H9 (cell line): ENCODE measurements at regions not wholly inside any gene's neighbourhood (a gene's known extent, or its start where the extent isn't known, plus 50 kb on each side); places are given as distances from the start of the nearest gene placed in this dataset.

Experiments used
- DNase-seq: peaks from one replicate; pipeline ENCODE4 v3.0.0-alpha.2; 2017
- H2AFZ ChIP-seq: one replicate; pipeline ENCODE4 v1.6.1; 2013; ENCODE audit warnings: mild to moderate bottlenecking, low read length, control low read depth, moderate library complexity
- H2AK5ac ChIP-seq: 2 replicates; pipeline ENCODE4 v1.6.1; 2013; ENCODE audit warnings: low read length, control low read depth, mixed read lengths; ENCODE audit not compliant: insufficient read length
- H2BK120ac ChIP-seq: one replicate; pipeline ENCODE4 v1.6.1; 2013; ENCODE audit warnings: low read depth, mild to moderate bottlenecking, low read length, control low read depth, inconsistent platforms; ENCODE audit not compliant: poor library complexity, severe bottlenecking
- H2BK12ac ChIP-seq: 2 replicates; pipeline ENCODE4 v1.6.1; 2013; ENCODE audit warnings: low read length, control low read depth, mixed read lengths, low read depth; ENCODE audit not compliant: insufficient read length
- H2BK15ac ChIP-seq: 2 replicates; pipeline ENCODE4 v1.6.1; 2013; ENCODE audit warnings: low read depth, low read length, control low read depth
- H2BK20ac ChIP-seq: one replicate; pipeline ENCODE4 v1.6.1; 2013; ENCODE audit warnings: low read depth, mild to moderate bottlenecking, low read length, control low read depth, inconsistent platforms; ENCODE audit not compliant: poor library complexity, severe bottlenecking
- H2BK5ac ChIP-seq: 2 replicates; pipeline ENCODE4 v1.6.1; 2013; ENCODE audit warnings: low read length, control low read depth, mixed read lengths; ENCODE audit not compliant: insufficient read length
- H3K14ac ChIP-seq: 2 replicates; pipeline ENCODE4 v1.6.1; 2013; ENCODE audit warnings: low read length, control low read depth; ENCODE audit not compliant: insufficient read depth
- H3K18ac ChIP-seq: 2 replicates; pipeline ENCODE4 v1.6.1; 2013; ENCODE audit warnings: low read depth, mild to moderate bottlenecking, mixed read lengths, low read length, control low read depth; ENCODE audit not compliant: insufficient read length
- H3K23ac ChIP-seq: 2 replicates; pipeline ENCODE4 v1.6.1; 2013; ENCODE audit warnings: low read length, control low read depth, mixed read lengths, low read depth; ENCODE audit not compliant: insufficient read length
- H3K23me2 ChIP-seq: 2 replicates; pipeline ENCODE4 v1.6.1; 2013; ENCODE audit warnings: low read depth, mild to moderate bottlenecking, mixed read lengths, low read length, control low read depth; ENCODE audit not compliant: insufficient read length, poor library complexity, severe bottlenecking
- H3K27ac ChIP-seq: 2 replicates; pipeline ENCODE4 v1.5.1; 2013; ENCODE audit warnings: low read length, control low read depth, mixed read lengths, low read depth; ENCODE audit not compliant: insufficient read length
- H3K27me3 ChIP-seq: 2 replicates; pipeline ENCODE4 v1.6.1; 2013; ENCODE audit warnings: low read length, control low read depth, inconsistent platforms; ENCODE audit not compliant: insufficient read depth
- H3K4ac ChIP-seq: 2 replicates; pipeline ENCODE4 v1.6.1; 2013; ENCODE audit warnings: low read depth, mild to moderate bottlenecking, control low read depth, inconsistent platforms, low read length, moderate library complexity
- H3K4me1 ChIP-seq: 2 replicates; pipeline ENCODE4 v1.6.1; 2013; ENCODE audit warnings: low read length, control low read depth, inconsistent platforms; ENCODE audit not compliant: insufficient read depth
- H3K4me2 ChIP-seq: 2 replicates; pipeline ENCODE4 v1.6.1; 2013; ENCODE audit warnings: low read length, control low read depth, mixed read lengths; ENCODE audit not compliant: insufficient read length, insufficient read depth
- H3K56ac ChIP-seq: 2 replicates; pipeline ENCODE4 v1.6.1; 2013; ENCODE audit warnings: low read depth, mild to moderate bottlenecking, mixed read lengths, low read length, control low read depth; ENCODE audit not compliant: insufficient read length
- H3K79me1 ChIP-seq: 2 replicates; pipeline ENCODE4 v1.6.1; 2013; ENCODE audit warnings: low read depth, mild to moderate bottlenecking, moderate library complexity, low read length, control low read depth, inconsistent platforms; ENCODE audit not compliant: insufficient read depth, poor library complexity, severe bottlenecking
- H3K79me2 ChIP-seq: 2 replicates; pipeline ENCODE4 v1.6.1; 2013; ENCODE audit warnings: low read length, control low read depth, inconsistent platforms; ENCODE audit not compliant: insufficient read depth
- H3K9ac ChIP-seq: 2 replicates; pipeline ENCODE4 v1.6.1; 2013; ENCODE audit warnings: low read length, control low read depth, mixed read lengths; ENCODE audit not compliant: insufficient read length; ENCODE audit errors: extremely low read depth
- H3K9me3 ChIP-seq: one replicate; pipeline ENCODE4 v1.6.1; 2013; ENCODE audit warnings: low read depth, low read length, inconsistent platforms; ENCODE audit not compliant: control insufficient read depth
- H3T11ph ChIP-seq: one replicate; pipeline ENCODE4 v1.6.1; 2013; ENCODE audit warnings: mild to moderate bottlenecking, low read length, control low read depth, inconsistent platforms
- H4K20me1 ChIP-seq: one replicate; pipeline ENCODE4 v1.6.1; 2013; ENCODE audit not compliant: control insufficient read depth, insufficient read length, insufficient read depth
- H4K5ac ChIP-seq: 2 replicates; pipeline ENCODE4 v1.6.1; 2013; ENCODE audit warnings: low read depth, mild to moderate bottlenecking, mixed read lengths, low read length, control low read depth; ENCODE audit not compliant: insufficient read length
- H4K8ac ChIP-seq: replicated peaks from 2 replicates; pipeline ENCODE4 v1.6.1; 2013; ENCODE audit warnings: low read length, control low read depth, mixed read lengths, low read depth; ENCODE audit not compliant: insufficient read length
- H4K91ac ChIP-seq: 2 replicates; pipeline ENCODE4 v1.6.1; 2013; ENCODE audit warnings: low read depth, mild to moderate bottlenecking, moderate library complexity, mixed read lengths, low read length, control low read depth; ENCODE audit not compliant: insufficient read length
- H3K27ac Mint-ChIP-seq, 3 experiments: 2 replicates in 2 of 3; 3 replicates in 1 of 3; pipeline ENCODE4 v1.8.0; 2020 to 2021; ENCODE audit warnings: mixed read lengths in 3 of 3, mild to moderate bottlenecking in 1 of 3, moderate library complexity in 1 of 3
- H3K27me3 Mint-ChIP-seq: 2 replicates; pipeline ENCODE4 v1.8.0; 2021; ENCODE audit warnings: low read depth, mild to moderate bottlenecking, moderate library complexity, mixed read lengths
- H3K36me3 Mint-ChIP-seq, 3 experiments: 2 replicates in 2 of 3; 3 replicates in 1 of 3; pipeline ENCODE4 v1.8.0; 2020 to 2021; ENCODE audit warnings: low read depth in 3 of 3, mixed read lengths in 3 of 3; ENCODE audit not compliant: insufficient read depth in 1 of 3
- H3K4me1 Mint-ChIP-seq, 2 experiments: 2 replicates each; pipeline ENCODE4 v1.8.0; 2020; ENCODE audit warnings: mixed read lengths in 2 of 2
- H3K4me3 Mint-ChIP-seq, 2 experiments: 2 replicates in 1 of 2; 3 replicates in 1 of 2; pipeline ENCODE4 v1.8.0; 2020 to 2021; ENCODE audit warnings: mild to moderate bottlenecking in 2 of 2, mixed read lengths in 2 of 2, moderate library complexity in 1 of 2
- H3K9me3 Mint-ChIP-seq, 2 experiments: 2 replicates in 1 of 2; 3 replicates in 1 of 2; pipeline ENCODE4 v1.8.0; 2020; ENCODE audit warnings: mild to moderate bottlenecking in 2 of 2, mixed read lengths in 2 of 2, moderate library complexity in 1 of 2
- CTCF ChIP-seq: fragments of 200-600 bp; sonication (generic); conservative IDR thresholded peaks from 3 replicates; pipeline ENCODE4 v1.8.0; 2021; ENCODE audit warnings: antibody characterized with exemption, mild to moderate bottlenecking
- whole genome bisulfite sequencing: extraction: QIAGEN DNeasy Blood & Tissue Kit; methylation state at CpG from one replicate; pipeline ENCODE4 v1.1.7; 2013; ENCODE audit warnings: missing lambda C conversion rate, low lambda C conversion rate, mixed read lengths; ENCODE audit not compliant: insufficient read length; ENCODE audit errors: extremely low coverage; 5-methylcytosine and 5-hydroxymethylcytosine counted together

GRCh38 chr4:136741468-136741867, 790.8 kb downstream of the PCDH18 start:
- Histone ChIP-seq H4K8ac (no peak overlapping the region), H4K5ac (no peak overlapping the region), H3T11ph (no peak overlapping the region), H3K4ac (no peak overlapping the region), H3K79me1 (no peaks in the 10 kb centered on the region), H3K9me3 (peaks cover 9% of the 10 kb centered on the region), H4K20me1 (no peaks in the 10 kb centered on the region), H3K27ac (no peak overlapping the region), H2BK12ac (no peak overlapping the region), H2BK5ac (no peak overlapping the region), H2AK5ac (no peak overlapping the region), H3K4me2 (no peak overlapping the region), H3K9ac (no peak overlapping the region), H3K23me2 (no peaks in the 10 kb centered on the region), H3K56ac (no peak overlapping the region), H3K79me2 (no peaks in the 10 kb centered on the region), H2AFZ (no peak overlapping the region), H3K14ac (no peak overlapping the region), H3K23ac (no peak overlapping the region), H3K27me3 (no peaks in the 10 kb centered on the region), H2BK20ac (no peak overlapping the region), H4K91ac (no peak overlapping the region), H3K18ac (no peak overlapping the region), H2BK120ac (no peak overlapping the region), H2BK15ac (no peak overlapping the region), H3K4me1 (no peaks in the 10 kb centered on the region)
- H3K9me3 Mint-ChIP-seq, result peaks cover 19 to 21% of the 10 kb centered on the region in 2 experiments
- no peak overlapping the region for H3K27ac Mint-ChIP-seq
- no peak for DNase-seq
- no peak for TF ChIP-seq CTCF
- H3K36me3 Mint-ChIP-seq, result peaks cover 14 to 27% (median 18%) of the 10 kb centered on the region in 3 experiments
- H3K4me1 Mint-ChIP-seq, result no peaks in the 10 kb centered on the region
- no peak overlapping the region for H3K4me3 Mint-ChIP-seq
- no CpG with 5 or more reads among the region's 2 CpGs for WGBS
- H3K27me3 Mint-ChIP-seq, result no peaks in the 10 kb centered on the region
